DMS114 treated with DMSO at 0.1 percent for 48 hours (cell line): ENCODE measurements at regions not wholly inside any gene's neighbourhood (a gene's known extent, or its start where the extent isn't known, plus 50 kb on each side); places are given as distances from the start of the nearest gene placed in this dataset.
A peak's percentile ranks its signal among the peaks of the same experiment; 100 is the strongest.
"Not testable (repeated sequence)": the region's sequence is repeated elsewhere in the genome, so short reads cannot be mapped to it uniquely, and the experiment has no call there.

Source experiments
- DNase-seq: peaks from one replicate; lab custom pipeline; 2025; ENCODE audit not compliant: unreplicated experiment; lab: John Stamatoyannopoulos, UW

- not testable (repeated sequence) for DNase-seq
These were observed 135.5 kb downstream of the NBPF8 start for GRCh38 chr1:120550335-120550734.

- not testable (repeated sequence) for DNase-seq
These were observed 137.4 kb downstream of the NBPF8 start for GRCh38 chr1:120552190-120552589.

DNA sequence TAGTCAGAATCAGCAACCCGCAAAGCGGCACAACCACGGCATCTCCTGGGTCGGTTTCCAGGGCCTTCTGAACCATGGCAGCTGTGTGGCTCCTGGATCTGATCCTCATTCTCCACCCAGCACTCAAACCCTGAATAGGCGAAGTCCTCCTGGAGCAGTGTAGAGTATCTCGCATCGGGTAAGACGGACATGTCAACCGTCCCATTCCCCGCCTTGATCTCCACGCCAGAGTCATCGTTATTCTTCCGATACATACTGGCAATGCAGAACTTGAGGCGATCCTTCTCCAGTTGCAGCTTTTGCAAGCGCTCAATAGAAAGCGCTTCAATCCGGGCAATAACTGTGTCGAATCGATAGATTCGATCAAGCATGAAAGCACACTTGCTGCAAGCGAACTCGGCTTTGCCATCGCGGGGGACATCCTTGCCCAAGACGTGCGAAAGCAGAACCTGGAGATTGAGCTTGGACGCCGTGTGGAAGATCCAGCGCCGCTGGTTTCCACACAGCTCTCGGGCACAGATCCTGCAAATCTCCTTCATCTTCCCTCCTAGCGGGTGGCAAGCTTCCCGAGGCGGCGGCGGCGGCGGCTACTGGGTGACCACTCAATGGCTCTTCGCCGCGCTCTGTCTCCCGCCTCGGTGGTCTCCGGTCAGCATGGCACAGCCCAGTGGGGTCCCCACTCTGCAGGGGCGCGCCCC lies 142.9 kb downstream of the NBPF8 start:
- DNase-seq = not testable (repeated sequence)

DNA sequence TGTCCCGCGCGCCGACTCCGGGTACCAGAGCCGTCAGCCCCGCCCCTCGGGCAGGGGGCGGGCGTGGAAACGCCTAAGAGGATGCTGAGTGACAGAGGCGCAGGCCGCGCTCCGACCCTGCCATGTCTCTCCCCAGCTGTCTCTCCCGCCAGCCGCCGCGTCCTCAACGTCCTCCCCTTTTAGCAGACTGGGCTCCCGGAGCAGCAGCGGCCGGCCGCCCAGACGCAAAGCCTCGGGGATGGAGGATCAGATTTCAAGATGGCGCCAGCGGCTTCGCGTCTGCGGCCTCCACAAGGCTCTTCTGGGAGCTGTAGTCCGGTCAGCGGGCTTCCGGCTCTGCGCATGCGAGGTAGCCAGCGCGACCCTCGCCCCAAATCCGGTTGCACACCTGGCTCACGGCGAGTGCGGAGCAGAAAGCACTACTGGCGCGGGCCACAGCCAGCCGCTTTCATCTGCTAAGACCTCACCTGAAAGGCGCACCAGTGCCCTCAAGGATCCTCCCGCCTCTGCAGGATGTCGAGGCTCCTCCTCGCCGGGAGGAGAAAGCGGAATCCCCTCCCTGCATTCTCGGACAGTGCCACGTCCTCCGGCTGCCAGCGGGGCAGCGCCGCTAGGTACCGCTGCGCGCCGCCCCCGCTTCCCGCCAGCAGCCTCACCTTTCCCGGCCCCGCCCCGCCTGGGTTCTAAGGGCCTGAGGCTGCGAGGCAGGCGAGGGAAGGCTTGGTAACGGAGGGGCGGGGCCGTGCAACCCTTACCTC lies 143.6 kb downstream of the NBPF8 start:
- DNase-seq = peak; percentile 3

DNA sequence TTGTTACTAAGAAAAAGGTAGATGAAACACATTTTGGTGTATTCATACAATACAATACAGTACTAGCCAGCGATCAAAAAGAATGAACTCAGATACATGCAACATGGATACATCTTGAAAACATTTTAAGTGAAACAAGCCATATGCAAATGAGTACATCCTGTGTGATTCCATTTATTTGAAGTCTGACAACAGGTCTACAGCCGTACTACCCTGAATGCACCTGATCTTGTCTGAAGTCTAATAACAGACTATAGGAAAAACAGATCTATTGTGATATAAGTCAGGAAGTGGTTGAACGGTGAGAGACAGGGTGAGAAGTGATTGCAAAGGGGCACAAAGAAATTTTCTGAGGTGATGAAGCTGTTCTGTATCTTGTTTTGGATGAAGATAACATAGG lies 146.9 kb downstream of the NBPF8 start:
- DNase-seq = not testable (repeated sequence)

DNA sequence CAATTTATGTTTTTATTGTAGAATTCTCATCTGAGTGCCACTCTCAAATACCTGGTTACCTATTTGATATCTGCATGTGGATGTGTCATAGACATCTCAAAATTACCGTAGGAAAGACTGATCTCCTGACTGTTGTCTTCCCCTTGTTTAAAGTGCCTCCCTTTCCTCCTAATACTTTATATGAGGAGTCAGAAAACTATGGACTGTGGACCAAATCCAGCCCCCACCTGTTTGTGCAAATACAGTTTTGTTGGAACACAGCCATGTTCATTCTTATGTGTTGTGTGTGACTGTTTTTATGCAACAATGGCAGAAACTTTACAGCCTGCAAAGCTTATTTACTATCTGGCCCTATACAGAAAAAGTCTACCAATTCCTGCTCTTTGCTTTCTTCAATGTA lies 150.6 kb downstream of the NBPF8 start:
- not testable (repeated sequence) for DNase-seq

GRCh38 chr1:120567620-120568019 lies 152.8 kb downstream of the NBPF8 start:
- not testable (repeated sequence) for DNase-seq

GRCh38 chr1:120575201-120575600 lies 148.5 kb upstream of the NBPF26 start:
- DNase-seq = not testable (repeated sequence)

GRCh38 chr1:120582135-120582534 lies 141.6 kb upstream of the NBPF26 start:
- DNase-seq = not testable (repeated sequence)

DNA sequence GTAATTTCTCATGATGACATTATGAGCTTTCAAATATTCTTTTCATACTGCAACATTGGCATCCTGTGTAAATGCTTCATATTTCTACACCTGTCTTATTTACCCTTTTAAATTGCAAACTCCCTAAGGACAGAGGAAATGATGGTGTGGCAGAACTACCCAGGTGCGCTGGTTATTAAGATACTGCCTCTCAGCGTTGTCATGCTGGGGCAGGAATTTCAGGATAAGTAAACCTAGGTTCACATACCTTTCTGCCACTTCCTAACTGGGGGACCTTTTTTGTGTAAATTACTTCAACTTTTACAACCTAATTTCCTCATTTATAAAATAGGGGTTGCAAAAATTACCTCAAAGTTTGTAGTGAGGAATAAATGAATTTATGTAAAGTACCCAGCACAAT lies 137.7 kb upstream of the NBPF26 start:
- not testable (repeated sequence) for DNase-seq

GRCh38 chr1:120588811-120589210 lies 134.9 kb upstream of the NBPF26 start:
- not testable (repeated sequence) for DNase-seq

GRCh38 chr1:120591774-120592173 lies 132.0 kb upstream of the NBPF26 start:
- DNase-seq = not testable (repeated sequence)

GRCh38 chr1:120592943-120593342 lies 130.8 kb upstream of the NBPF26 start:
- DNase-seq = not testable (repeated sequence)

DNA sequence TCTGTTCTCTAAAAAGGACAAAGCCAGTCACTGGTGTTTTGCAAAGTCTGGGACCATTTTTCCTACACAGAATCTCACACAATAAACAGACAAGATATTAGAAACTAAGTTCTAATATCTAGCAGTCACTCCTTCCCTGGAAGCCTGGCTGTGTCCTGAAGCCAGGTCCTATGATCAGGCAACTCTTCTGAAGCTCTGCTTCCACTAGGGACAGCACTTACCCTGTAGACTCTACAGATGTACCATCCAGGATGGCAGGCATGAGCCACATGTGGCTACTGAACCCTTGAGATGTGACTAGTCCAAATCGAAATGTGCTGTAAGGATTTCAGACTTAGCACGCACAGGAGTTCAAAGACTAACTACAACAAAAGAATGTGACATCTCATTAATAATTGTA lies 130.1 kb upstream of the NBPF26 start:
- not testable (repeated sequence) for DNase-seq

GRCh38 chr1:120598331-120598951 lies 125.3 kb upstream of the NBPF26 start:
- DNase-seq = not testable (repeated sequence)

- DNase-seq = not testable (repeated sequence)
These were observed 124.2 kb upstream of the NBPF26 start for GRCh38 chr1:120599511-120599910.

DNA sequence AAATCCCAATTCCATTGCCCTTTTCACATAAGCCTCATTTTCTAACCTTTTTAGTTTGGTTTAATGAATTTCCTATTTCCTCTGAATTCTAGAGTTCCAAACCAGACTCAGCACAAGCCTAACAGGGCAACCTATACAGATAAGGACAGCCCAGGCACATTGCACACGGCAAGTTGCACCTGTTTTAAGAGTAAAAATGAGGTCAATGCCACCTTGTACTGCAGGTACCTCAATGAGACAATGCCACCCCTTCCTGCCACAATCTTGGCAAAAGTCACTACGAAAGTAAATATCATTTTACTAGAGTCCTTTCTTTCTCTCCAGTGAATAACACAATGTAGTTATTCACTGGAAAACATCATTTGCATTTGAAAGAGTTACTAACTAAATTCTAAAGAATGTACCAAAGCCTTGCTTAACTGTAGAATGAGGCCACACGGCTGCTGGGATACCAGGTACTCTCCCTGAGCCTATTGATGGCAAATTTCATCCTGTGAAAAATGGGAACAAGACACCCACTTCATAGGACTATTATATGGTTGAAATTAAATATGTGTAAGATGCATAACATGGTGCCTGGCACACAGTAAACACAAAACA lies 123.2 kb upstream of the NBPF26 start:
- DNase-seq = not testable (repeated sequence)

DNA sequence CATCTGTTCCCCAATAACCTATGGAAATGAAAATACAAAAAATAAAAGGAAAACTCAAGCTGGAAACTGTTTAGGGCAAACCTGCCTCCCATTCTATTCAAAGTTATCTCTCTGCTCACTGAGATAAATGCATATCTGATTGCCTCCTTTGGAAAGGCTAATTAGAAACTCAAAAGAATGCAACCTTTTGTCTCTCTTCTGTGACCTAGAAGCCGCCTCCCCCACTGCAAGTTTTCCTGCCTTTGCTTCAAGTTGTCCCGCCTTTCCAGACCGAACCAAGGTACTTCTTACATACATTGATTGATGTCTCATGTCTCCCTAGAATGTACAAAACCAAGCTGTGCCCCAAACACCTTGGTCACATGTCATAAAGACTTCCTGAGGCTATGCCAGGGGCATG lies 115.9 kb upstream of the NBPF26 start:
- DNase-seq = not testable (repeated sequence)

DNA sequence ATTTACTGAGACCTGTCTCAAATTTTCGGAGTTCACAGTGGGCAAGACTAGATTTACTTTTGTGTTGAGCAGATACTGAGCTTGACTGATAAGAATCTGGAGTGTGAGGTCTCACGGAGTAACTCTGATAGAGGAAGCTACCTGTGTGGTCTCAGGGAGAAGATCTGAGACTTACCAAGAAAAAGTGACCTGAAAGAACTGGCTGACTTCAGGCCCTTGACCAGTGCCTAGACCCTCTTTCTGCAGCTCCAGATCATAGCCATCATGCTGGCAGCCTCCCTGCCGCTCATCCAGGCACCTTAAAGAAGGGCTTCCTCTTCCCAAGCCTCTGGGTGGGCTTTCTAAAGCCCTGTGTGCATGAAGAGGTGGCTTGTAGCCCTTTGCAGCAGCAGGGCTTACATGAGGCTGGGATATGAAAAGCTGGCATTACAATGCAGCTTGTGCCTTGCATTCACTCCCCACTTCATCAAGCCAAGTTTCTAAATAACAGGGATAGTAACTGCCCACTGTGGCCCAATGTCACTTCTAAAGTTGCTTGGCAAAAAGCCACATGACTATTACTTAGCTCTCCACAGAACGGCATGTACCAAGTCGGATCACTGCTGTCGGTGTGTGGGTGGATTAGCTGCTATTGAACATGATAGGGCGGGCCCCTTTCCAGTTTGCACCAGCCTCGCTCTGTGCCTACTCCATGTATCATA lies 115.3 kb upstream of the NBPF26 start:
- not testable (repeated sequence) for DNase-seq

GRCh38 chr1:120609015-120609573 lies 114.7 kb upstream of the NBPF26 start:
- not testable (repeated sequence) for DNase-seq
